Lung (tissue), 11 donors: ENCODE measurements at regions not wholly inside any gene's neighbourhood (a gene's known extent, or its start where the extent isn't known, plus 50 kb on each side); places are given as distances from the start of the nearest gene placed in this dataset.

Experiments
- ATAC-seq: fragments of 200-7000 bp; cut with Tn5 transposase; one replicate; pipeline ENCODE4 v1.9.1; 2020; ENCODE audit warnings: moderate number of reproducible peaks; ENCODE audit not compliant: insufficient read depth, low FRiP score
- DNase-seq, 3 donors: peaks; one replicate each; pipeline ENCODE4 v3.0.0-alpha.2; 2013 to 2017
- H3K27ac ChIP-seq, 2 donors: one replicate each; pipeline ENCODE4 v1.5.1; 2013; ENCODE audit warnings: mild to moderate bottlenecking in 2 of 2, moderate library complexity in 2 of 2, control low read depth in 1 of 2, inconsistent platforms in 1 of 2, low read depth in 1 of 2, low read length in 1 of 2
- H3K27me3 ChIP-seq, 3 donors: one replicate each; pipeline ENCODE4 v1.5.1; 2013; ENCODE audit warnings: low read length in 2 of 3; ENCODE audit not compliant: control insufficient read depth in 3 of 3, insufficient read depth in 3 of 3
- H3K36me3 ChIP-seq, 4 donors: one replicate each; pipeline ENCODE4 v1.5.1; 2013; ENCODE audit warnings: low read length in 4 of 4, mild to moderate bottlenecking in 1 of 4, moderate library complexity in 1 of 4; ENCODE audit not compliant: control insufficient read depth in 4 of 4, insufficient read depth in 4 of 4
- H3K4me1 ChIP-seq, 5 donors: one replicate each; pipeline ENCODE4 v1.5.1; 2013; ENCODE audit warnings: low read length in 5 of 5, mild to moderate bottlenecking in 2 of 5, moderate library complexity in 1 of 5; ENCODE audit not compliant: control insufficient read depth in 5 of 5, insufficient read depth in 5 of 5
- H3K4me3 ChIP-seq: one replicate; pipeline ENCODE4 v1.5.1; 2013; ENCODE audit warnings: mild to moderate bottlenecking, control low read depth, moderate library complexity
- H3K9ac ChIP-seq, 2 donors: one replicate each; pipeline ENCODE4 v1.5.1; 2013; ENCODE audit warnings: low read length in 2 of 2, control low read depth in 1 of 2; ENCODE audit not compliant: insufficient read depth in 1 of 2
- H3K9me3 ChIP-seq, 4 donors: one replicate each; pipeline ENCODE4 v1.5.1; 2013; ENCODE audit warnings: low read length in 3 of 4, mild to moderate bottlenecking in 1 of 4, moderate library complexity in 1 of 4; ENCODE audit not compliant: control insufficient read depth in 4 of 4, insufficient read depth in 3 of 4
- CTCF ChIP-seq: IDR thresholded peaks from 2 replicates; pipeline ENCODE4 v1.5.1; 2012; ENCODE audit warnings: mild to moderate bottlenecking; ENCODE audit errors: control extremely low read depth, extremely low read depth
- WGBS, 2 donors: extraction: QIAGEN DNeasy Blood & Tissue Kit; methylation state at CpG; one replicate each; pipeline ENCODE4 v1.1.7; 2013; 5-methylcytosine and 5-hydroxymethylcytosine counted together
- donor health status: control.
- donor health status: control.
- donor health status: Bipolar disorder and iron deficiency.
- donor health status: healthy.
- donor health status: DM: yes; HTN: yes; CAD: no.

- ATAC-seq (no peak), DNase-seq (no peak)
- no peaks in the 10 kb centered on the region for H3K36me3 ChIP-seq
- H3K27me3 ChIP-seq: no peaks in the 10 kb centered on the region
- H3K9me3 ChIP-seq: peaks cover 0 to 2% (median 0%) of the 10 kb centered on the region in 4 donors
- H3K9ac ChIP-seq: no peak overlapping the region
- WGBS, 2 donors: 88 to 89% methylated on average over 5 of the region's 5 CpGs
- no peak overlapping the region for H3K27ac ChIP-seq
- no peak for TF ChIP-seq CTCF
- H3K4me1 ChIP-seq: peaks cover 0 to 24% (median 10%) of the 10 kb centered on the region in 5 donors
- no peak overlapping the region for H3K4me3 ChIP-seq
Observed at GRCh38 chr18:57913686-57914085, 110.6 kb upstream of the ATP8B1 start.

- 85 to 88% methylated on average over 7 of the region's 7 CpGs for WGBS, 2 donors
- Histone ChIP-seq H3K9me3 (peaks cover 0 to under 1% (median 0%) of the 10 kb centered on the region in 4 donors), H3K27me3 (no peaks in the 10 kb centered on the region), H3K27ac (no peak overlapping the region), H3K4me3 (no peak overlapping the region), H3K36me3 (no peaks in the 10 kb centered on the region), H3K9ac (no peak overlapping the region), H3K4me1 (peaks cover 0 to 14% (median 3%) of the 10 kb centered on the region in 5 donors)
- no peak for TF ChIP-seq CTCF
- no peak for ATAC-seq
- no peak for DNase-seq
Observed at GRCh38 chr18:57910817-57911216, 107.7 kb upstream of the ATP8B1 start.

- ATAC-seq (no peak), DNase-seq (no peak)
- H3K4me3 ChIP-seq: no peak overlapping the region
- TF ChIP-seq CTCF: no peak
- no peak overlapping the region for H3K9ac ChIP-seq
- H3K27me3 ChIP-seq: no peaks in the 10 kb centered on the region
- H3K36me3 ChIP-seq: no peaks in the 10 kb centered on the region
- no peak overlapping the region for H3K27ac ChIP-seq
- no peaks in the 10 kb centered on the region for H3K9me3 ChIP-seq
- WGBS, 2 donors: 91 to 93% methylated on average over 2 of the region's 2 CpGs
- peaks cover 0 to 8% (median 0%) of the 10 kb centered on the region in 5 donors for H3K4me1 ChIP-seq
Observed at GRCh38 chr18:57910134-57910533, 107.0 kb upstream of the ATP8B1 start.

- WGBS, 2 donors: 90 to 91% methylated on average over 7 of the region's 7 CpGs
- Histone ChIP-seq H3K4me3 (no peak overlapping the region), H3K9me3 (no peaks in the 10 kb centered on the region), H3K27me3 (no peaks in the 10 kb centered on the region), H3K36me3 (no peaks in the 10 kb centered on the region), H3K4me1 (peaks cover 0 to 3% (median 0%) of the 10 kb centered on the region in 5 donors), H3K9ac (no peak overlapping the region), H3K27ac (no peak overlapping the region)
- no peak for TF ChIP-seq CTCF
- ATAC-seq (no peak), DNase-seq (no peak)
Observed at GRCh38 chr18:57909620-57910019, 106.5 kb upstream of the ATP8B1 start.
